Gastroesophageal sphincter (tissue), 4 donors: ENCODE measurements at regions not wholly inside any gene's neighbourhood (a gene's known extent, or its start where the extent isn't known, plus 50 kb on each side); places are given as distances from the start of the nearest gene placed in this dataset.

Source experiments
- ATAC-seq: fragments of 150-250 bp; one replicate; pipeline ENCODE4 v1.9.1; 2016; ENCODE audit warnings: mild to moderate bottlenecking, moderate library complexity
- H3K27ac ChIP-seq, 4 donors: fragments of 200-600 bp; sonication (generic) in 3 of 4; 1 replicate in 3 of 4; 2 replicates in 1 of 4; pipeline ENCODE4 v1.5.1; 2016 to 2019
- H3K27me3 ChIP-seq: fragments of 200-600 bp; sonication (generic); one replicate; pipeline ENCODE4 v1.5.1; 2019
- H3K36me3 ChIP-seq, 2 donors: fragments of 200-600 bp; sonication (generic); one replicate each; pipeline ENCODE4 v1.5.1; 2019; ENCODE audit warnings: control low read depth in 1 of 2
- H3K4me1 ChIP-seq, 3 donors: fragments of 200-600 bp; sonication (generic); 1 replicate in 2 of 3; 2 replicates in 1 of 3; pipeline ENCODE4 v1.5.1; 2016 to 2019; ENCODE audit warnings: control low read depth in 2 of 3
- H3K4me3 ChIP-seq, 2 donors: fragments of 200-600 bp; sonication (generic); one replicate each; pipeline ENCODE4 v1.5.1; 2019; ENCODE audit warnings: mild to moderate bottlenecking in 1 of 2, moderate library complexity in 1 of 2
- H3K9me3 ChIP-seq, 3 donors: fragments of 200-600 bp; sonication (generic); one replicate each; pipeline ENCODE4 v1.5.1; 2017 to 2019; ENCODE audit warnings: control low read depth in 2 of 3
- CTCF ChIP-seq, 4 experiments: fragments of 200-600 bp in 2 of 4; fragments of 450-650 bp in 2 of 4; sonication (generic) in 1 of 4; IDR thresholded peaks; one replicate each; pipeline ENCODE4 v1.5.1; 2017 to 2019; ENCODE audit warnings: antibody characterized with exemption in 4 of 4, mild to moderate bottlenecking in 2 of 4, moderate library complexity in 2 of 4
- EP300 ChIP-seq: sonication (generic); formaldehyde crosslinking; IDR thresholded peaks from one replicate; pipeline ENCODE4 v1.6.1; 2017; ENCODE audit warnings: antibody characterized with exemption, mild to moderate bottlenecking
- POLR2A ChIP-seq, 2 donors: fragments of 450-650 bp; IDR thresholded peaks; one replicate each; pipeline ENCODE4 v1.6.1; 2017; ENCODE audit warnings: antibody characterized with exemption in 2 of 2, mild to moderate bottlenecking in 2 of 2, moderate library complexity in 1 of 2
- POLR2AphosphoS5 ChIP-seq: sonication (generic); formaldehyde crosslinking; IDR thresholded peaks from one replicate; pipeline ENCODE4 v1.6.1; 2017; ENCODE audit warnings: antibody characterized with exemption
- WGBS, 2 donors: methylation state at CpG; one replicate each; pipeline ENCODE4 v1.1.5; 2018; ENCODE audit warnings: low coverage in 1 of 2; 5-methylcytosine and 5-hydroxymethylcytosine counted together

GRCh38 chr16:76800196-76800595, 390.8 kb upstream of the MON1B start:
- WGBS, 2 donors: 66 to 81% methylated on average over 3 to 6 of the region's 6 CpGs
- no peaks in the 10 kb centered on the region for H3K27me3 ChIP-seq

GRCh38 chr16:76801357-76801756, 389.6 kb upstream of the MON1B start:
- 66 to 71% methylated on average over 4 of the region's 4 CpGs for WGBS, 2 donors
- TF ChIP-seq CTCF (IDR thresholded peaks at IDR 0.05) (no peak), POLR2AphosphoS5 (no peak), EP300 (no peak), POLR2A (IDR thresholded peaks at IDR 0.05) (no peak)
- no peaks in the 10 kb centered on the region for H3K9me3 ChIP-seq
- no peak overlapping the region for H3K27ac ChIP-seq
- H3K4me1 ChIP-seq: no peaks in the 10 kb centered on the region
- no peaks in the 10 kb centered on the region for H3K27me3 ChIP-seq
- H3K4me3 ChIP-seq: no peak overlapping the region
- ATAC-seq: no peak
- no peaks in the 10 kb centered on the region for H3K36me3 ChIP-seq

More at GRCh38 chr16:76800196-76800595, 390.8 kb upstream of the MON1B start:
- no peaks in the 10 kb centered on the region for H3K4me1 ChIP-seq
- H3K27ac ChIP-seq: no peak overlapping the region
- no peaks in the 10 kb centered on the region for H3K36me3 ChIP-seq
- TF ChIP-seq POLR2AphosphoS5 (no peak), CTCF (IDR thresholded peaks at IDR 0.05) (no peak), POLR2A (IDR thresholded peaks at IDR 0.05) (no peak), EP300 (no peak)
- no peak overlapping the region for H3K4me3 ChIP-seq
- H3K9me3 ChIP-seq: no peaks in the 10 kb centered on the region
- no peak for ATAC-seq

- Histone ChIP-seq H3K4me1 (no peaks in the 10 kb centered on the region), H3K27me3 (no peaks in the 10 kb centered on the region), H3K36me3 (no peaks in the 10 kb centered on the region), H3K4me3 (no peak overlapping the region), H3K27ac (no peak overlapping the region), H3K9me3 (no peaks in the 10 kb centered on the region)
- ATAC-seq: no peak
- 65 to 91% methylated on average over 2 of the region's 2 CpGs for WGBS, 2 donors
- TF ChIP-seq EP300 (no peak), CTCF (IDR thresholded peaks at IDR 0.05) (no peak), POLR2A (IDR thresholded peaks at IDR 0.05) (no peak), POLR2AphosphoS5 (no peak)
Measured at GRCh38 chr16:76816475-76816874, 374.5 kb upstream of the MON1B start.

- 6 to 39% methylated on average over 3 of the region's 3 CpGs for whole genome bisulfite sequencing, 2 donors
- Histone ChIP-seq H3K36me3 (no peaks in the 10 kb centered on the region), H3K4me1 (no peaks in the 10 kb centered on the region), H3K4me3 (no peak overlapping the region), H3K9me3 (no peaks in the 10 kb centered on the region), H3K27ac (no peak overlapping the region), H3K27me3 (no peaks in the 10 kb centered on the region)
- no peak for ATAC-seq
- TF ChIP-seq EP300: no peak
Measured at GRCh38 chr16:76818606-76819181, 372.3 kb upstream of the MON1B start.

- Histone ChIP-seq H3K27me3 (no peaks in the 10 kb centered on the region), H3K9me3 (no peaks in the 10 kb centered on the region), H3K36me3 (no peaks in the 10 kb centered on the region), H3K4me3 (no peak overlapping the region), H3K4me1 (no peaks in the 10 kb centered on the region), H3K27ac (no peak overlapping the region)
- 74 to 78% methylated on average over 6 to 8 of the region's 8 CpGs for WGBS, 2 donors
- TF ChIP-seq EP300 (no peak), CTCF (IDR thresholded peaks at IDR 0.05) (no peak), POLR2A (IDR thresholded peaks at IDR 0.05) (no peak), POLR2AphosphoS5 (no peak)
- no peak for ATAC-seq
Measured at GRCh38 chr16:76819226-76819916, 371.6 kb upstream of the MON1B start.
